ENCODE measurements at regions not wholly inside any gene's neighbourhood (a gene's known extent, or its start where the extent isn't known, plus 50 kb on each side); places are given as distances from the start of the nearest gene placed in this dataset.

DNA sequence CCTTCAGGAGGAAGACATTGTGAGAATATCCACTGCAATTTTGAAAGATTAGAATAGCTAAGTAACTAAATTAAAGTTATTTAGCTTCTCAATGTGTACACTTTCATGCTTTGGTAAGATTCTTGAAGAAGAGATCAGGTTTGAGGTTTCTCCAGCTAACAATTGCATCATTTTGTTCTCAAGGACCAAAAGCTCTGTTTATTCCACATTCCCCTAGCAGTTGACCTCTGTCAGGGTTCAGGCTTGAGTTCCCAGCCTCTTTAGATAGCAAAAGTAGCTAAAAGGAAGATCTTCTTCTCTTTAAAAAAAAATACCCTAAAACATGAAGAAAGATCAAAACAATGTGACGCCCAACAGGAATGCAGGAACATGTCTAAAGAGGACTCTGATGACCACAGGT is 179.4 kb upstream of the IGFBP3 start (continued):
- TF ChIP-seq, protein P1, sequence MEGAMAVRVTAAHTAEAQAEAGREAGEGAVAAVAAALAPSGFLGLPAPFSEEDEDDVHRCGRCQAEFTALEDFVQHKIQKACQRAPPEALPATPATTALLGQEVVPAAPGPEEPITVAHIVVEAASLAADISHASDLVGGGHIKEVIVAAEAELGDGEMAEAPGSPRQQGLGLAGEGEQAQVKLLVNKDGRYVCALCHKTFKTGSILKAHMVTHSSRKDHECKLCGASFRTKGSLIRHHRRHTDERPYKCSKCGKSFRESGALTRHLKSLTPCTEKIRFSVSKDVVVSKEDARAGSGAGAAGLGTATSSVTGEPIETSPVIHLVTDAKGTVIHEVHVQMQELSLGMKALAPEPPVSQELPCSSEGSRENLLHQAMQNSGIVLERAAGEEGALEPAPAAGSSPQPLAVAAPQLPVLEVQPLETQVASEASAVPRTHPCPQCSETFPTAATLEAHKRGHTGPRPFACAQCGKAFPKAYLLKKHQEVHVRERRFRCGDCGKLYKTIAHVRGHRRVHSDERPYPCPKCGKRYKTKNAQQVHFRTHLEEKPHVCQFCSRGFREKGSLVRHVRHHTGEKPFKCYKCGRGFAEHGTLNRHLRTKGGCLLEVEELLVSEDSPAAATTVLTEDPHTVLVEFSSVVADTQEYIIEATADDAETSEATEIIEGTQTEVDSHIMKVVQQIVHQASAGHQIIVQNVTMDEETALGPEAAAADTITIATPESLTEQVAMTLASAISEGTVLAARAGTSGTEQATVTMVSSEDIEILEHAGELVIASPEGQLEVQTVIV (IDR thresholded peaks at IDR 0.05; ENCODE audit: borderline replicate concordance, partially characterized antibody), result no peak
- TF ChIP-seq, protein P2, sequence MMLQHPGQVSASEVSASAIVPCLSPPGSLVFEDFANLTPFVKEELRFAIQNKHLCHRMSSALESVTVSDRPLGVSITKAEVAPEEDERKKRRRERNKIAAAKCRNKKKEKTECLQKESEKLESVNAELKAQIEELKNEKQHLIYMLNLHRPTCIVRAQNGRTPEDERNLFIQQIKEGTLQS (IDR thresholded peaks at IDR 0.05; ENCODE audit: borderline replicate concordance, extremely low read depth, low read depth, low read length), result no peak
- TF ChIP-seq BRCA1 (IDR thresholded peaks at IDR 0.05; ENCODE audit: low read depth, low read length), result no peak
- TF ChIP-seq CHD2 (IDR thresholded peaks at IDR 0.05; ENCODE audit: borderline replicate concordance, low read depth, low read length), result no peak

DNA sequence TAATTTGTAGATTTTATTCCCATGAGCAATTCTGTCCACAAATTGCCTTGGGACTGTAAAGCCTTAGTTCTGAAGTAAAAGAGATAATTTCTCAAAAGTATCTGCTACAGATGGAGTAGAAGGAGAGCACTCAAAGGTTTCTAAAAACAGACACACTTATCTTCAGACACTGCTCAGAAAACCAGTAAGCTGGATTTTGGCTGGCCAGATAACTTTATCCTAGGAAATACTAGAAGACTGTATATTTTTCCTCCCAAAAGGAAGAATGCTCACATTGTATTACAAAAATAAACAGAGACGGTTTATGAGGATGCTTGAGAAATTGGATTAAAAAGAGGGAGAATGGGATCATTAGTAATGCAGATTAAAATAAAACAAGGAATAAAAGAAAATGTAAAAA is 178.0 kb upstream of the IGFBP3 start:
- SMC1A ChIA-PET (ENCODE audit: uncharacterized antibody, unreplicated experiment), result interaction anchor here (1.5 kb wide), 1 partner anchor 8 kb away, joined by 4 read pairs; no protein-coding TSS in a partner anchor
- Histone ChIP-seq H3K79me2 (ENCODE audit: control insufficient read depth, insufficient read depth, low read length) (no peaks in the 10 kb centered on the region), H3K9me3 (replicated peaks; ENCODE audit: control insufficient read depth, insufficient read depth, low read length) (no peaks in the 10 kb centered on the region), H3K36me3 (ENCODE audit: control insufficient read depth in 2 of 2, insufficient read depth in 2 of 2, low read length in 1 of 2) (no peaks in the 10 kb centered on the region), H3K27me3 (replicated peaks in 1 of 2; ENCODE audit: control insufficient read depth in 2 of 2, insufficient read depth in 2 of 2, low read length in 1 of 2) (no peaks in the 10 kb centered on the region), H2AFZ (ENCODE audit: control insufficient read depth, low read depth, low read length) (no peak overlapping the region), H3K4me2 (ENCODE audit: control insufficient read depth, insufficient read depth) (no peak overlapping the region), H3K4me1 (ENCODE audit: control insufficient read depth, insufficient read depth, low read length) (no peaks in the 10 kb centered on the region), H3K9ac (ENCODE audit: control insufficient read depth, insufficient read depth, low read length) (no peak overlapping the region), H4K20me1 (ENCODE audit: control insufficient read depth, insufficient read depth) (no peaks in the 10 kb centered on the region), H3K4me3 (no peak overlapping the region), H3K27ac (ENCODE audit: control insufficient read depth, insufficient read depth) (no peak overlapping the region)
- POLR2A ChIA-PET, result no interaction called here
- RAD21 ChIA-PET (ENCODE audit: unreplicated experiment), result no interaction called here
- no TSS peak for BruUV-seq (replicated peaks)
- DNase-seq (ENCODE audit: low read depth, low spot score) (no peak), FAIRE-seq (no peak), ATAC-seq (no peak)
- in situ Hi-C loops (cut with MboI), result no loop called here
- 68% methylated on average over 1 of the region's 1 CpG for WGBS (ENCODE audit: insufficient coverage, insufficient replicate concordance, low lambda C conversion rate, missing lambda C conversion rate)
- CTCF ChIA-PET, result no interaction called here
- intact Hi-C loops (cut with micrococcal nuclease; ENCODE audit: unreplicated experiment), result no loop called here
- TF ChIP-seq CHD4 (IDR thresholded peaks at IDR 0.05) (no peak), MYC (IDR thresholded peaks at IDR 0.05; ENCODE audit: insufficient read depth, insufficient read length, insufficient replicate concordance, low read length, severe bottlenecking) (no peak), CHD2 (IDR thresholded peaks at IDR 0.05; ENCODE audit: borderline replicate concordance, low read depth, low read length) (no peak), RELA (IDR thresholded peaks at IDR 0.05; ENCODE audit: borderline replicate concordance, partially characterized antibody) (no peak), HDAC2 (IDR thresholded peaks at IDR 0.05) (no peak), SREBF1 (IDR thresholded peaks at IDR 0.05; ENCODE audit: low read length) (no peak), ZSCAN29 (IDR thresholded peaks at IDR 0.05) (no peak)
- TF ChIP-seq, protein P3, sequence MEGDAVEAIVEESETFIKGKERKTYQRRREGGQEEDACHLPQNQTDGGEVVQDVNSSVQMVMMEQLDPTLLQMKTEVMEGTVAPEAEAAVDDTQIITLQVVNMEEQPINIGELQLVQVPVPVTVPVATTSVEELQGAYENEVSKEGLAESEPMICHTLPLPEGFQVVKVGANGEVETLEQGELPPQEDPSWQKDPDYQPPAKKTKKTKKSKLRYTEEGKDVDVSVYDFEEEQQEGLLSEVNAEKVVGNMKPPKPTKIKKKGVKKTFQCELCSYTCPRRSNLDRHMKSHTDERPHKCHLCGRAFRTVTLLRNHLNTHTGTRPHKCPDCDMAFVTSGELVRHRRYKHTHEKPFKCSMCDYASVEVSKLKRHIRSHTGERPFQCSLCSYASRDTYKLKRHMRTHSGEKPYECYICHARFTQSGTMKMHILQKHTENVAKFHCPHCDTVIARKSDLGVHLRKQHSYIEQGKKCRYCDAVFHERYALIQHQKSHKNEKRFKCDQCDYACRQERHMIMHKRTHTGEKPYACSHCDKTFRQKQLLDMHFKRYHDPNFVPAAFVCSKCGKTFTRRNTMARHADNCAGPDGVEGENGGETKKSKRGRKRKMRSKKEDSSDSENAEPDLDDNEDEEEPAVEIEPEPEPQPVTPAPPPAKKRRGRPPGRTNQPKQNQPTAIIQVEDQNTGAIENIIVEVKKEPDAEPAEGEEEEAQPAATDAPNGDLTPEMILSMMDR (IDR thresholded peaks at IDR 0.05 in 2 of 3, conservative IDR thresholded peaks at IDR 0.05 in 1 of 3; ENCODE audit: control insufficient read depth in 2 of 3, extremely low read depth in 1 of 3, insufficient read depth in 1 of 3, low read depth in 3 of 3, low read length in 3 of 3), result no peak
- TF ChIP-seq, protein P4, sequence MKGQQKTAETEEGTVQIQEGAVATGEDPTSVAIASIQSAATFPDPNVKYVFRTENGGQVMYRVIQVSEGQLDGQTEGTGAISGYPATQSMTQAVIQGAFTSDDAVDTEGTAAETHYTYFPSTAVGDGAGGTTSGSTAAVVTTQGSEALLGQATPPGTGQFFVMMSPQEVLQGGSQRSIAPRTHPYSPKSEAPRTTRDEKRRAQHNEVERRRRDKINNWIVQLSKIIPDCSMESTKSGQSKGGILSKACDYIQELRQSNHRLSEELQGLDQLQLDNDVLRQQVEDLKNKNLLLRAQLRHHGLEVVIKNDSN (IDR thresholded peaks at IDR 0.05; ENCODE audit: borderline replicate concordance, extremely low read length, insufficient read depth, low read depth, low read length), result no peak
